Upper lobe of left lung (tissue), 4 donors: ENCODE measurements at regions not wholly inside any gene's neighbourhood (a gene's known extent, or its start where the extent isn't known, plus 50 kb on each side); places are given as distances from the start of the nearest gene placed in this dataset.
"Not testable (repeated sequence)": the region's sequence is repeated elsewhere in the genome, so short reads cannot be mapped to it uniquely, and the experiment has no call there.

Source experiments
- CTCF ChIP-seq, 6 experiments: fragments of 450-650 bp in 4 of 6; fragments of 200-600 bp in 2 of 6; sonication (generic) in 2 of 6; IDR thresholded peaks; one replicate each; pipeline ENCODE4 v1.5.1; 2016 to 2019; ENCODE audit warnings: antibody characterized with exemption in 6 of 6
- POLR2A ChIP-seq, 4 donors: fragments of 450-650 bp; IDR thresholded peaks; one replicate each; pipeline ENCODE4 v1.5.1; 2016 to 2017; ENCODE audit warnings: antibody characterized with exemption in 4 of 4, mild to moderate bottlenecking in 2 of 4
- POLR2AphosphoS5 ChIP-seq, 2 donors: sonication (generic); formaldehyde crosslinking; IDR thresholded peaks; one replicate each; pipeline ENCODE4 v1.5.1; 2017; ENCODE audit warnings: antibody characterized with exemption in 2 of 2

DNA sequence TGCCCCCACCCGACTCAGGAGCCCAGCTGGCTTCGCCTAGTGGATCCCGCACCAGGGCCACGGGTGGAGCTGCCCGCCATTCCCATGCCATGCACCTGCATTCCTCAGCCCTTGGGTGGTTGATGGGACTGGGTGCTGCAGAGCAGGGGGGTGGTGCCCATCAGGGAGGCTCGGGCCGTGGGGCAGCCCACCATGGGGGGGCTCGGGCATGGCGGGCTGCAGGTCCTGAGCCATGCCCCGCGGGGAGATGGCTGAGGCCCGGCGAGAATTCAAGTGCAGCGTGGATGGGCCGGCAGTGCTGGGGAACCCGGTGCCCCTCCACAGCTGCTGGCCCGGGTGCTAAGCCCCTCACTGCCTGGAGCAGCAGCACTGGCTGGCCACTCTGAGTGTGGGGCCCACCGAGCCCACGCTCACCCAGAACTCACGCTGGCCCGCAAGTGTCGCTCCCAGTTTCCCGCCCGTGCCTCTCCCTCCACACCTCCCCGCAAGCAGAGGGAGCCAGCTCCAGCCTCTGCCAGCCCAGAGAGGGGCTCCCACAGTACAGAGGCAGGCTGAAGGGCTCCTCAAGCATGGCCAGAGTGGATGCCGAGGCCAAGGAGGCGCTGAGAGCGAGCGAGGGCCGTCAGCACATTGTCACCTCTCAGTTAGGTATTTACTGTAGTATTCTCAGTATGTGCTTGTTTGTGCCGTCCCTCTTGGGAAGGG is 920.4 kb downstream of the PCDH11X start:
- not testable (repeated sequence) for TF ChIP-seq CTCF, POLR2A, POLR2AphosphoS5 (IDR thresholded peaks at IDR 0.05)
